Activated CD4-positive, alpha-beta memory T cell treated with anti-CD3 and anti-CD28 coated beads for 36 hours (primary cell): ENCODE measurements at regions not wholly inside any gene's neighbourhood (a gene's known extent, or its start where the extent isn't known, plus 50 kb on each side); places are given as distances from the start of the nearest gene placed in this dataset.
"Not testable (repeated sequence)": the region's sequence is repeated elsewhere in the genome, so short reads cannot be mapped to it uniquely, and the experiment has no call there.

Experiments used
- CTCF ChIA-PET: fragments of 350-600 bp; sonication (Branson Sonifier 250); formaldehyde crosslinking; loops from one replicate; lab custom pipeline; 2021; ENCODE audit warnings: antibody characterized with exemption, inconsistent platforms; lab: Charles Lee
- POLR2A ChIA-PET: fragments of 350-600 bp; sonication (Branson Sonifier 250); formaldehyde crosslinking; loops from one replicate; lab custom pipeline; 2021; ENCODE audit warnings: antibody characterized with exemption; lab: Charles Lee
- DNase-seq: peaks from one replicate; pipeline ENCODE4 v3.0.0-alpha.2; 2020
- H3K27ac Mint-ChIP-seq: one replicate; pipeline ENCODE4 v1.8.0; 2021; ENCODE audit warnings: mixed read lengths
- H3K27me3 Mint-ChIP-seq: one replicate; pipeline ENCODE4 v1.8.0; 2021; ENCODE audit warnings: mixed read lengths
- H3K36me3 Mint-ChIP-seq: one replicate; pipeline ENCODE4 v1.8.0; 2021; ENCODE audit warnings: mixed read lengths
- H3K4me1 Mint-ChIP-seq: one replicate; pipeline ENCODE4 v1.8.0; 2021; ENCODE audit warnings: low read depth, mixed read lengths
- H3K4me3 Mint-ChIP-seq: one replicate; pipeline ENCODE4 v1.8.0; 2021; ENCODE audit warnings: mild to moderate bottlenecking, mixed read lengths
- H3K9me3 Mint-ChIP-seq: one replicate; pipeline ENCODE4 v1.8.0; 2021; ENCODE audit warnings: mixed read lengths
- intact Hi-C: fragments of 100-400 bp; cut with micrococcal nuclease; formaldehyde crosslinking; loops from one replicate; pipeline ENCODE4 v1.15.1; 2023

- peaks cover 9% of the 10 kb centered on the region for H3K9me3 Mint-ChIP-seq
- no peaks in the 10 kb centered on the region for H3K27me3 Mint-ChIP-seq
- H3K36me3 Mint-ChIP-seq = no peaks in the 10 kb centered on the region
- ChIA-PET POLR2A (no interaction called here), CTCF (no interaction called here)
- no peak overlapping the region for H3K27ac Mint-ChIP-seq
- DNase-seq = no peak
- H3K4me1 Mint-ChIP-seq = no peaks in the 10 kb centered on the region
- intact Hi-C loops = no loop called here
- no peak overlapping the region for H3K4me3 Mint-ChIP-seq
Measured at GRCh38 chr1:190942475-190942874, 464.8 kb upstream of the BRINP3 start.

GRCh38 chr1:190943722-190944121 is 466.1 kb upstream of the BRINP3 start:
- DNase-seq, H3K9me3 Mint-ChIP-seq, POLR2A ChIA-PET, intact Hi-C loops, H3K36me3 Mint-ChIP-seq, H3K4me3 Mint-ChIP-seq, H3K27me3 Mint-ChIP-seq, CTCF ChIA-PET, H3K4me1 Mint-ChIP-seq, H3K27ac Mint-ChIP-seq: not testable (repeated sequence)

GRCh38 chr1:190949939-190950338 is 472.3 kb upstream of the BRINP3 start:
- CTCF ChIA-PET = no interaction called here
- no peak for DNase-seq
- H3K4me3 Mint-ChIP-seq = no peak overlapping the region
- H3K27ac Mint-ChIP-seq = no peak overlapping the region
- no peaks in the 10 kb centered on the region for H3K36me3 Mint-ChIP-seq
- no peaks in the 10 kb centered on the region for H3K4me1 Mint-ChIP-seq
- no peaks in the 10 kb centered on the region for H3K27me3 Mint-ChIP-seq
- POLR2A ChIA-PET = interaction anchor here (0.7 kb wide), 1 partner anchor 262 kb away, joined by 3 read pairs; no protein-coding TSS in a partner anchor
- peaks cover 14% of the 10 kb centered on the region for H3K9me3 Mint-ChIP-seq
- intact Hi-C loops = no loop called here

- no peak for DNase-seq
- no peak overlapping the region for H3K4me3 Mint-ChIP-seq
- POLR2A ChIA-PET = no interaction called here
- CTCF ChIA-PET = no interaction called here
- intact Hi-C loops = no loop called here
- H3K4me1 Mint-ChIP-seq = no peaks in the 10 kb centered on the region
- H3K9me3 Mint-ChIP-seq = peaks cover 13% of the 10 kb centered on the region
- no peaks in the 10 kb centered on the region for H3K27me3 Mint-ChIP-seq
- H3K36me3 Mint-ChIP-seq = no peaks in the 10 kb centered on the region
- H3K27ac Mint-ChIP-seq = no peak overlapping the region
Measured at GRCh38 chr1:190957565-190957964, 479.9 kb upstream of the BRINP3 start.

- ChIA-PET POLR2A (no interaction called here), CTCF (no interaction called here)
- H3K4me1 Mint-ChIP-seq = no peaks in the 10 kb centered on the region
- no peak overlapping the region for H3K4me3 Mint-ChIP-seq
- H3K27ac Mint-ChIP-seq = no peak overlapping the region
- intact Hi-C loops = no loop called here
- no peaks in the 10 kb centered on the region for H3K27me3 Mint-ChIP-seq
- H3K9me3 Mint-ChIP-seq = peaks cover 6% of the 10 kb centered on the region
- no peak for DNase-seq
- no peaks in the 10 kb centered on the region for H3K36me3 Mint-ChIP-seq
Measured at GRCh38 chr1:190963321-190963720, 485.7 kb upstream of the BRINP3 start.

- ChIA-PET POLR2A (no interaction called here), CTCF (no interaction called here)
- Mint-ChIP-seq H3K27me3 (no peaks in the 10 kb centered on the region), H3K9me3 (peaks cover 8% of the 10 kb centered on the region), H3K4me3 (no peak overlapping the region), H3K27ac (no peak overlapping the region), H3K36me3 (no peaks in the 10 kb centered on the region), H3K4me1 (no peaks in the 10 kb centered on the region)
- no peak for DNase-seq
- intact Hi-C loops = no loop called here
Measured at GRCh38 chr1:190975827-190976226, 498.2 kb upstream of the BRINP3 start.

- no peak overlapping the region for H3K4me3 Mint-ChIP-seq
- H3K4me1 Mint-ChIP-seq = no peaks in the 10 kb centered on the region
- CTCF ChIA-PET = no interaction called here
- no peak for DNase-seq
- no peaks in the 10 kb centered on the region for H3K27me3 Mint-ChIP-seq
- no peaks in the 10 kb centered on the region for H3K36me3 Mint-ChIP-seq
- intact Hi-C loops = no loop called here
- POLR2A ChIA-PET = no interaction called here
- H3K27ac Mint-ChIP-seq = no peak overlapping the region
- peaks cover 20% of the 10 kb centered on the region for H3K9me3 Mint-ChIP-seq
Measured at GRCh38 chr1:191002768-191003167, 525.1 kb upstream of the BRINP3 start.

- H3K9me3 Mint-ChIP-seq = peaks cover 6% of the 10 kb centered on the region
- H3K36me3 Mint-ChIP-seq = no peaks in the 10 kb centered on the region
- no peak for DNase-seq
- intact Hi-C loops = no loop called here
- ChIA-PET CTCF (no interaction called here), POLR2A (no interaction called here)
- no peaks in the 10 kb centered on the region for H3K27me3 Mint-ChIP-seq
- H3K4me3 Mint-ChIP-seq = no peak overlapping the region
- H3K4me1 Mint-ChIP-seq = no peaks in the 10 kb centered on the region
- no peak overlapping the region for H3K27ac Mint-ChIP-seq
Measured at GRCh38 chr1:191016765-191017164, 539.1 kb upstream of the BRINP3 start.

- intact Hi-C loops = no loop called here
- peaks cover 9% of the 10 kb centered on the region for H3K9me3 Mint-ChIP-seq
- H3K4me3 Mint-ChIP-seq = no peak overlapping the region
- H3K27me3 Mint-ChIP-seq = no peaks in the 10 kb centered on the region
- no peaks in the 10 kb centered on the region for H3K4me1 Mint-ChIP-seq
- no peak overlapping the region for H3K27ac Mint-ChIP-seq
- ChIA-PET POLR2A (no interaction called here), CTCF (no interaction called here)
- DNase-seq = no peak
- no peaks in the 10 kb centered on the region for H3K36me3 Mint-ChIP-seq
Measured at GRCh38 chr1:191022856-191023255, 545.2 kb upstream of the BRINP3 start.

GRCh38 chr1:191025896-191026642 is 548.4 kb upstream of the BRINP3 start:
- peaks cover 21% of the 10 kb centered on the region for H3K9me3 Mint-ChIP-seq
- intact Hi-C loops = no loop called here
- DNase-seq = no peak
- CTCF ChIA-PET = no interaction called here
- POLR2A ChIA-PET = no interaction called here
- H3K27ac Mint-ChIP-seq = no peak overlapping the region
- H3K36me3 Mint-ChIP-seq = no peaks in the 10 kb centered on the region
- H3K27me3 Mint-ChIP-seq = no peaks in the 10 kb centered on the region
- no peak overlapping the region for H3K4me3 Mint-ChIP-seq
- no peaks in the 10 kb centered on the region for H3K4me1 Mint-ChIP-seq

GRCh38 chr1:191026828-191027227 is 549.2 kb upstream of the BRINP3 start:
- DNase-seq = no peak
- intact Hi-C loops = no loop called here
- ChIA-PET POLR2A (no interaction called here), CTCF (no interaction called here)
- peaks cover 21% of the 10 kb centered on the region for H3K9me3 Mint-ChIP-seq
- H3K27ac Mint-ChIP-seq = no peak overlapping the region
- no peaks in the 10 kb centered on the region for H3K4me1 Mint-ChIP-seq
- H3K27me3 Mint-ChIP-seq = no peaks in the 10 kb centered on the region
- no peaks in the 10 kb centered on the region for H3K36me3 Mint-ChIP-seq
- no peak overlapping the region for H3K4me3 Mint-ChIP-seq

- H3K27ac Mint-ChIP-seq = no peak overlapping the region
- ChIA-PET POLR2A (no interaction called here), CTCF (no interaction called here)
- H3K4me1 Mint-ChIP-seq = no peaks in the 10 kb centered on the region
- intact Hi-C loops = no loop called here
- H3K9me3 Mint-ChIP-seq = peaks cover 18% of the 10 kb centered on the region
- DNase-seq = no peak
- H3K36me3 Mint-ChIP-seq = no peaks in the 10 kb centered on the region
- H3K4me3 Mint-ChIP-seq = no peak overlapping the region
- H3K27me3 Mint-ChIP-seq = no peaks in the 10 kb centered on the region
Measured at GRCh38 chr1:191034132-191034531, 556.5 kb upstream of the BRINP3 start.

GRCh38 chr1:191043066-191043465 is 565.4 kb upstream of the BRINP3 start:
- H3K9me3 Mint-ChIP-seq = peaks cover 6% of the 10 kb centered on the region
- H3K27me3 Mint-ChIP-seq = no peaks in the 10 kb centered on the region
- intact Hi-C loops = no loop called here
- H3K4me3 Mint-ChIP-seq = no peak overlapping the region
- H3K27ac Mint-ChIP-seq = no peak overlapping the region
- no peaks in the 10 kb centered on the region for H3K4me1 Mint-ChIP-seq
- CTCF ChIA-PET = no interaction called here
- no peaks in the 10 kb centered on the region for H3K36me3 Mint-ChIP-seq
- POLR2A ChIA-PET = no interaction called here
- DNase-seq = no peak
